DND-41 (cell line): ENCODE measurements at regions not wholly inside any gene's neighbourhood (a gene's known extent, or its start where the extent isn't known, plus 50 kb on each side); places are given as distances from the start of the nearest gene placed in this dataset.

Experiments
- CTCF ChIP-seq: IDR thresholded peaks from 2 replicates; pipeline ENCODE4 v1.5.1; 2012; ENCODE audit warnings: borderline replicate concordance, low read length, moderate library complexity, mild to moderate bottlenecking; ENCODE audit not compliant: poor library complexity, severe bottlenecking; ENCODE audit errors: extremely low read depth
- EZH2 ChIP-seq: IDR thresholded peaks from 3 replicates; pipeline ENCODE4 v1.6.1; 2012; ENCODE audit warnings: borderline replicate concordance, low read depth, mild to moderate bottlenecking, moderate library complexity, low read length, inconsistent platforms; ENCODE audit not compliant: severe bottlenecking

DNA sequence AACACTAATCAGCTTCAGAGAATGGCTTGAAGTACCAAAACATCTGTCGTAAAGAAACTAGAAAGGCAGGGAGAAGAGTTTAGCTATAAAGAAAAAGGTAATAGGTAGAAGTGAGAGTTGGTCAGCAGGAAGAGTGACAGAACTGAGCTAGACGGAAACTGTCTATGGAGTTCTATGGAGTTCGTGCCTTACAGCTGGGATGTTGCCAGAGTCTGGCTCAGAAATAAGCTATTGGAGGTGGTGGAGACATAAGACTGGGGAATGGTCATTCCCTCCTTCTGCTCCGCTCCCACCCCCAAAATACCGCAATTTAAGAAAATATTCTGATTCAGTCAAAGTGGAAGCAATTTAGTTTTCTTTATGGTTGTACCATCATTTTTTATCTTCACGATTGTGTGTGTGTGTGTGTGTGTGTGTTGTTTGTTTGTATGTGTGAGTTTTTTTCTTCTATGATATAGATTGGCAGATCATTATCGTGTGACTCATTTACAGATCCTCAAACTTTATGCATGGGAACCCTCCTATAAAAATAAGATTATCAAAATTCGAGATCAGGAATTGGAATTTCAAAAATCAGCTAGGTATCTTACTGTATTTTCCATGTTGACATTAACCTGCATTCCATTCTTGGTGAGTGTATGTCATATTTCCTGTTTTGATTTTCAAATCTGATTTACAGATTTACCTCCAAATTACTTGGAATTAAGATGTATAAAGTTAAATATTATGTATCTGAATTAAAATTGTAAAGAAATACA lies 79.0 kb downstream of the HSPA13 start:
- TF ChIP-seq EZH2 (no peak), CTCF (no peak)
